Activated T-helper 1 cell treated with Interleukin-2 at 50 U/mL for 16 hours (primary cell): ENCODE measurements at regions not wholly inside any gene's neighbourhood (a gene's known extent, or its start where the extent isn't known, plus 50 kb on each side); places are given as distances from the start of the nearest gene placed in this dataset.
"Not testable (repeated sequence)": the region's sequence is repeated elsewhere in the genome, so short reads cannot be mapped to it uniquely, and the experiment has no call there.

Experiments used
- DNase-seq: peaks from one replicate; pipeline ENCODE4 v3.0.0-alpha.2; 2020; ENCODE audit warnings: low read depth

- DNase-seq, result no peak
Observed at GRCh38 chr3:150300852-150301517, 107.1 kb upstream of the TSC22D2 start.

- DNase-seq, result no peak
Observed at GRCh38 chr3:150300388-150300787, 107.7 kb upstream of the TSC22D2 start.

- DNase-seq, result no peak
Observed at GRCh38 chr3:150299201-150299600, 108.9 kb upstream of the TSC22D2 start.

GRCh38 chr3:150296966-150297365 lies 111.1 kb upstream of the TSC22D2 start:
- no peak for DNase-seq

- no peak for DNase-seq
Observed at GRCh38 chr3:150296123-150296735, 111.9 kb upstream of the TSC22D2 start.

- DNase-seq, result no peak
Observed at GRCh38 chr3:150293401-150294001, 114.6 kb upstream of the TSC22D2 start.

GRCh38 chr3:150292891-150293290 lies 115.2 kb upstream of the TSC22D2 start:
- no peak for DNase-seq

GRCh38 chr3:150291515-150291914 lies 116.6 kb upstream of the TSC22D2 start:
- no peak for DNase-seq

- no peak for DNase-seq
Observed at GRCh38 chr3:150286390-150287147, 121.5 kb upstream of the TSC22D2 start.

- no peak for DNase-seq
Observed at GRCh38 chr3:150285601-150286000, 122.5 kb upstream of the TSC22D2 start.

- no peak for DNase-seq
Observed at GRCh38 chr3:150278843-150279381, 129.2 kb upstream of the TSC22D2 start.

- DNase-seq, result no peak
Observed at GRCh38 chr3:150278195-150278594, 129.9 kb upstream of the TSC22D2 start.

- no peak for DNase-seq
Observed at GRCh38 chr3:150277444-150277843, 130.7 kb upstream of the TSC22D2 start.

- no peak for DNase-seq
Observed at GRCh38 chr3:150275941-150276340, 132.2 kb upstream of the TSC22D2 start.

GRCh38 chr3:150274372-150274771 lies 133.7 kb upstream of the TSC22D2 start:
- DNase-seq, result no peak

GRCh38 chr3:150273396-150273795 lies 134.7 kb upstream of the TSC22D2 start:
- no peak for DNase-seq

- DNase-seq, result no peak
Observed at GRCh38 chr3:150271591-150271960, 136.5 kb upstream of the TSC22D2 start.

- DNase-seq, result no peak
Observed at GRCh38 chr3:150270883-150271590, 137.1 kb upstream of the TSC22D2 start.

- DNase-seq, result not testable (repeated sequence)
Observed at GRCh38 chr3:150270444-150270843, 137.7 kb upstream of the TSC22D2 start.

- DNase-seq, result no peak
Observed at GRCh38 chr3:150269526-150269925, 138.6 kb upstream of the TSC22D2 start.

GRCh38 chr3:150268426-150269391 lies 139.4 kb upstream of the TSC22D2 start:
- DNase-seq, result no peak
